ENCODE measurements at regions not wholly inside any gene's neighbourhood (a gene's known extent, or its start where the extent isn't known, plus 50 kb on each side); places are given as distances from the start of the nearest gene placed in this dataset.

DNA sequence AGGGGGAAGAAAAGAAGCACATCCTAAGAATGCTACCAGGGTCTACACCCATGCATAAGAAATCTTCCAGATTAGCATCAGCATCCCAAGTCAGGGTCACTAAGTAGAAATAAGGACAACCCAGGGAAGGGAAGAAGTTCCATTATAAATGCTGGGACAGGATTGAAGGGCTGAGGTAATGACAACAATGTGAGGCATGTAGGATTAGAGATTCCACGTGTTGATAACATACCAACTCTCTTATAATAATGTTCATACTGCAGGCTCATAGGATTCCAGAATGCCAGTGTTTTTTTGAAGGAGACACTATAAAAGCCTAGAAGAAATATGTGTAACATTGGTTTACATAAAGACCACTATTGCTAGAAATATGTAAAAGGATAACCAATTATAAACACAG, 201.2 kb downstream of the MID1IP1 start (continued):
- TF ChIP-seq ZNF433 (tag by site-specific recombination; IDR thresholded peaks at IDR 0.05; ENCODE audit: low read depth) (no peak), ZNF2 (tag by site-specific recombination; IDR thresholded peaks at IDR 0.05) (no peak), WT1 (tag by site-specific recombination; IDR thresholded peaks at IDR 0.05) (no peak), KLF16 (tag by site-specific recombination; IDR thresholded peaks at IDR 0.05) (no peak), ZNF169 (tag by site-specific recombination; IDR thresholded peaks at IDR 0.05) (no peak), ZNF571 (tag by site-specific recombination; IDR thresholded peaks at IDR 0.05) (no peak)

DNA sequence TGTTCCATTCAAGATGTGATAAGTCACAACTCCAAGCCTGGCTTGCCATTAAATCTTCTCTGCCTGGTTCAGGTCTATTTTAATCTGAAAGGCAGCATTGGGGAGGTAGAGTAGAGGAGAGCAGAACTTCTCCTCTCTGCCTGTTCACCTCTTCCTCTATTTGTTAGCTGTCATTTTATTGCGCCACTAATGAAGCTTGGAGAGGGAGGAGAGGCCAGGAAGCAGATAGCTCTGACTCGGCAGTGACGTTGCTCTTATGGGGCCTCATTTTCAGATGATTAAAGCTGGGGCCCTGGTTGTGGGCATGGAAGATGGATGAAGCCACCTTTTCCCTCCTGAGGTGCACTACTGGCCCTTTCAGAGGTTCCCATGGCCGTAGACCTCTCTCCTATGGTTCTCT, 207.3 kb downstream of the MID1IP1 start:
- CTCF ChIA-PET, result no interaction called here

DNA sequence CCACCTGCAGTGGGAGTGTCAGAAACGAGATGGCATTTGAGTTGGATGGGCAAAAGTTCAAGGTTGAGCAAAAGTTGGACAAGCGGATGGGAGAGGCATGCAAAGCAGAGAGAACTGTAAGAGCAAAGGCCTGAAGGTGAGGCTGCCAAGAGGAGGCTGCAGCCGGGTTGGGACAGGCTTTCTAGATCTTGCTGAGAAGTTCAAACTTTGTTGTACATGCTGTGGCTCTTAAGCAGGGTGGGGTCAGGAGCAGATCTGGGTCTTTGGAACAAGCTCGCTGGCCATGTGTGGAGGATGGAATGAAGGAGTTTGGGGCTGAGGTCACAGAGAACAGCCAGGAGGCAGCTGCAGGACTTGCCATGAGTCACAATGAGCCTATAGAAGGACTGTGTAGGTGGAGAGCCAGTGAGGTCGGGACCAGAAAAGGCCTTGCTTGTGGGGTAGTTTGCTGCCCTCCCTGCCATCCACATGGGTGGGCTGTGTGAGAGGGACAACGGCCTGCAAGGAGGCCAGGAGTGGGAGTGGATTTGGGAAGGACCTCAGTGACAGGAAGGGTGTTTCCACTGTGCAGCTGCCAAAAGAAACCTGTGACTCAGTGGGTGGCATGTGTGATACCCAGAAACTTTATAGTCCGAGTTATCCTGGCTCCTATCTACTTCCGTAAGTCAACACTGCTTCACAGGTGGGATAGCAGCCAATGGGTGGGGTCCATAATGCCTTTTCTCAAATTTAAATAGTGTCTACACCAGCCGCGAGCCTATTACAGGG, 210.4 kb downstream of the MID1IP1 start:
- ChIA-PET POLR2A (no interaction called here), CTCF (no interaction called here)
- Histone ChIP-seq H3K36me3 (ENCODE audit: control insufficient read depth in 2 of 2, insufficient read depth in 1 of 2, low read length in 2 of 2) (no peaks in the 10 kb centered on the region), H3K9me3 (ENCODE audit: control insufficient read depth, insufficient read depth, low read depth, low read length) (no peaks in the 10 kb centered on the region), H3K4me3 (ENCODE audit: low read depth, low read length) (no peak overlapping the region), H3K4me1 (ENCODE audit: control insufficient read depth, insufficient read depth, low read length) (no peaks in the 10 kb centered on the region), H3K27ac (ENCODE audit: extremely low read depth, low read depth, low read length) (no peak overlapping the region)
- TF ChIP-seq EGR2 (tag by site-specific recombination; IDR thresholded peaks at IDR 0.05; ENCODE audit: low read depth), result peak; percentile 51
- TF ChIP-seq ZNF155 (tag by site-specific recombination; IDR thresholded peaks at IDR 0.05), result no peak
- TF ChIP-seq ZFHX2 (tag by site-specific recombination; conservative IDR thresholded peaks at IDR 0.05), result peak; percentile 11; the same call in 1 of the 2 replicates
- TF ChIP-seq KLF1 (tag by site-specific recombination; IDR thresholded peaks at IDR 0.05), result peak; percentile 68; the same call in 1 of the 2 replicates
- no peak for TF ChIP-seq ZNF24 (tag by site-specific recombination; IDR thresholded peaks at IDR 0.05)
- no peak for TF ChIP-seq ZNF629 (tag by site-specific recombination; IDR thresholded peaks at IDR 0.05)

More for the DNA sequence above, 207.3 kb downstream of the MID1IP1 start:
- no peaks in the 10 kb centered on the region for H3K9me3 ChIP-seq (ENCODE audit: control insufficient read depth, insufficient read depth, low read depth, low read length)
- no peak overlapping the region for H3K27ac ChIP-seq (ENCODE audit: extremely low read depth, low read depth, low read length)
- POLR2A ChIA-PET, result no interaction called here
- H3K4me1 ChIP-seq (ENCODE audit: control insufficient read depth, insufficient read depth, low read length), result no peaks in the 10 kb centered on the region
- no peak for TF ChIP-seq ZNF585B (tag by site-specific recombination; IDR thresholded peaks at IDR 0.05)
- no peak for TF ChIP-seq YY2 (tag by site-specific recombination; IDR thresholded peaks at IDR 0.05)
- H3K4me3 ChIP-seq (ENCODE audit: low read depth, low read length), result no peak overlapping the region
- no peaks in the 10 kb centered on the region for H3K36me3 ChIP-seq (ENCODE audit: control insufficient read depth in 2 of 2, insufficient read depth in 1 of 2, low read length in 2 of 2)

DNA sequence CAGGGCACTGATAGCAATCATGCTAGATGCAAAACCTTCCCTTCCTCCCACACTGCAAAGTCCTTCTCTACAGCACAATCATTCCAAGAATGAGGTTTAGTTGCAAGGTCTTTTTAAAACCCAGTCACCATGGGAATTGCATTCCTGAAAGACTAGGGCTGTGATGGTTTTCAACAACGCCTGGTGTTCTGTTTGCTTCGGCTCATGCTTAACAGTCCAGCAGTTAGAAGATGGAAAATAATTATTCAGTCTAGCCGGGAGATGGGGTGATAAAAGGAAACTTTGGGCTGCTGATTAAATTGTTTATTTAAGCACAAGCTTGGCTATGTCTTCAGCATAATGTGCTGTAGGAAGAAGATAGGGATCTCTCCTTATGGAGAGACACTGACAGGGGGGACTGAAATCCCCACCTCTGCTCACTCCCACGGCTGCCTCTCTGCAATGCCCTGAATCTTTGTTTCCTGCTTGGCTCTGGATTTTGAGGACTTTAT, 211.4 kb downstream of the MID1IP1 start:
- ChIA-PET POLR2A (no interaction called here), CTCF (interaction anchor here (0.6 kb wide), 1 partner anchor 265 kb away, joined by 3 read pairs; no protein-coding TSS in a partner anchor)
- H3K4me1 ChIP-seq (ENCODE audit: control insufficient read depth, insufficient read depth, low read length), result no peaks in the 10 kb centered on the region
- peak; percentile 51 for TF ChIP-seq ZFHX2 (tag by site-specific recombination; conservative IDR thresholded peaks at IDR 0.05)
- TF ChIP-seq TRIM28 (IDR thresholded peaks at IDR 0.05; ENCODE audit: borderline replicate concordance, low read length), result peak; percentile 43; the same call in 1 of the 2 replicates
- peak; percentile 35; the same call in 1 of the 2 replicates for TF ChIP-seq EGR2 (tag by site-specific recombination; IDR thresholded peaks at IDR 0.05; ENCODE audit: low read depth)
- TF ChIP-seq ZNF211 (tag by site-specific recombination; IDR thresholded peaks at IDR 0.05; ENCODE audit: low read depth), result no peak
- H3K4me3 ChIP-seq (ENCODE audit: low read depth, low read length), result no peak overlapping the region
- H3K36me3 ChIP-seq (ENCODE audit: control insufficient read depth in 2 of 2, insufficient read depth in 1 of 2, low read length in 2 of 2), result no peaks in the 10 kb centered on the region
- no peak overlapping the region for H3K27ac ChIP-seq (ENCODE audit: extremely low read depth, low read depth, low read length)
- H3K9me3 ChIP-seq (ENCODE audit: control insufficient read depth, insufficient read depth, low read depth, low read length), result no peaks in the 10 kb centered on the region

DNA sequence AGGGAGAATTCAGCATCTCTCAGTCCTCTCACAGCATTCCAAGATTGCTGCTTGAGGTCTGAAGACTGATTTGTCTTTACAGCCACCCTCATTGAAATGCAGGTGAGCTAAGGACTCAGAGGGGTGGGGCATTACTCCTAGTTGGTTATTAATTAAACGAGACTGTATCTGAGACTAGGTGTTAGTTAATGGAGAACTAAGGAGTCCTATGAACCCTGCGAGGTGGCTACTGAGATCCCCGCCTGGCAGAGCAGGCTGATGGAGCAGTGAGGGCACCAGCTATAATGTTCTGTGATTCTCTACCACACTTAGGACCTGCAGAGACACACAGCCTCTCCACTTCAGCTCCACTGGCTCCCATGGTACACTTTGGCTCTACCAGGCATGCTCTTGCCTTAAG, 215.3 kb downstream of the MID1IP1 start:
- ChIA-PET CTCF (no interaction called here), POLR2A (no interaction called here)
- Histone ChIP-seq H3K27ac (ENCODE audit: extremely low read depth, low read depth, low read length) (no peak overlapping the region), H3K4me1 (ENCODE audit: control insufficient read depth, insufficient read depth, low read length) (peaks cover 4% of the 10 kb centered on the region; the same call in 1 of the 2 replicates), H3K36me3 (ENCODE audit: control insufficient read depth in 2 of 2, insufficient read depth in 1 of 2, low read length in 2 of 2) (no peaks in the 10 kb centered on the region), H3K9me3 (ENCODE audit: control insufficient read depth, insufficient read depth, low read depth, low read length) (no peaks in the 10 kb centered on the region), H3K4me3 (ENCODE audit: low read depth, low read length) (no peak overlapping the region)
- TF ChIP-seq, protein P1, sequence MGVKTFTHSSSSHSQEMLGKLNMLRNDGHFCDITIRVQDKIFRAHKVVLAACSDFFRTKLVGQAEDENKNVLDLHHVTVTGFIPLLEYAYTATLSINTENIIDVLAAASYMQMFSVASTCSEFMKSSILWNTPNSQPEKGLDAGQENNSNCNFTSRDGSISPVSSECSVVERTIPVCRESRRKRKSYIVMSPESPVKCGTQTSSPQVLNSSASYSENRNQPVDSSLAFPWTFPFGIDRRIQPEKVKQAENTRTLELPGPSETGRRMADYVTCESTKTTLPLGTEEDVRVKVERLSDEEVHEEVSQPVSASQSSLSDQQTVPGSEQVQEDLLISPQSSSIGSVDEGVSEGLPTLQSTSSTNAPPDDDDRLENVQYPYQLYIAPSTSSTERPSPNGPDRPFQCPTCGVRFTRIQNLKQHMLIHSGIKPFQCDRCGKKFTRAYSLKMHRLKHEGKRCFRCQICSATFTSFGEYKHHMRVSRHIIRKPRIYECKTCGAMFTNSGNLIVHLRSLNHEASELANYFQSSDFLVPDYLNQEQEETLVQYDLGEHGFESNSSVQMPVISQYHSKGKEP (tag by site-specific recombination; IDR thresholded peaks at IDR 0.05), result no peak
- TF ChIP-seq ZNF785 (tag by site-specific recombination; IDR thresholded peaks at IDR 0.05), result no peak
- no peak for TF ChIP-seq GLIS2 (tag by site-specific recombination; IDR thresholded peaks at IDR 0.05)
- TF ChIP-seq, protein P2, sequence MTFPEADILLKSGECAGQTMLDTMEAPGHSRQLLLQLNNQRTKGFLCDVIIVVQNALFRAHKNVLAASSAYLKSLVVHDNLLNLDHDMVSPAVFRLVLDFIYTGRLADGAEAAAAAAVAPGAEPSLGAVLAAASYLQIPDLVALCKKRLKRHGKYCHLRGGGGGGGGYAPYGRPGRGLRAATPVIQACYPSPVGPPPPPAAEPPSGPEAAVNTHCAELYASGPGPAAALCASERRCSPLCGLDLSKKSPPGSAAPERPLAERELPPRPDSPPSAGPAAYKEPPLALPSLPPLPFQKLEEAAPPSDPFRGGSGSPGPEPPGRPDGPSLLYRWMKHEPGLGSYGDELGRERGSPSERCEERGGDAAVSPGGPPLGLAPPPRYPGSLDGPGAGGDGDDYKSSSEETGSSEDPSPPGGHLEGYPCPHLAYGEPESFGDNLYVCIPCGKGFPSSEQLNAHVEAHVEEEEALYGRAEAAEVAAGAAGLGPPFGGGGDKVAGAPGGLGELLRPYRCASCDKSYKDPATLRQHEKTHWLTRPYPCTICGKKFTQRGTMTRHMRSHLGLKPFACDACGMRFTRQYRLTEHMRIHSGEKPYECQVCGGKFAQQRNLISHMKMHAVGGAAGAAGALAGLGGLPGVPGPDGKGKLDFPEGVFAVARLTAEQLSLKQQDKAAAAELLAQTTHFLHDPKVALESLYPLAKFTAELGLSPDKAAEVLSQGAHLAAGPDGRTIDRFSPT (tag by site-specific recombination; IDR thresholded peaks at IDR 0.05), result no peak
- no peak for TF ChIP-seq ZNF292 (tag by site-specific recombination; IDR thresholded peaks at IDR 0.05; ENCODE audit: borderline replicate concordance, low read depth)
- TF ChIP-seq EGR2 (tag by site-specific recombination; IDR thresholded peaks at IDR 0.05; ENCODE audit: low read depth), result no peak
- TF ChIP-seq ZNF777 (tag by site-specific recombination; IDR thresholded peaks at IDR 0.05; ENCODE audit: borderline replicate concordance), result no peak
- TF ChIP-seq YY1 (tag by site-specific recombination; IDR thresholded peaks at IDR 0.05), result no peak
- TF ChIP-seq ZNF596 (tag by site-specific recombination; IDR thresholded peaks at IDR 0.05), result no peak
- TF ChIP-seq ZNF155 (tag by site-specific recombination; IDR thresholded peaks at IDR 0.05), result no peak

Data from HEK293 (cell line).